ENCODE measurements at regions not wholly inside any gene's neighbourhood (a gene's known extent, or its start where the extent isn't known, plus 50 kb on each side); places are given as distances from the start of the nearest gene placed in this dataset.

DNA sequence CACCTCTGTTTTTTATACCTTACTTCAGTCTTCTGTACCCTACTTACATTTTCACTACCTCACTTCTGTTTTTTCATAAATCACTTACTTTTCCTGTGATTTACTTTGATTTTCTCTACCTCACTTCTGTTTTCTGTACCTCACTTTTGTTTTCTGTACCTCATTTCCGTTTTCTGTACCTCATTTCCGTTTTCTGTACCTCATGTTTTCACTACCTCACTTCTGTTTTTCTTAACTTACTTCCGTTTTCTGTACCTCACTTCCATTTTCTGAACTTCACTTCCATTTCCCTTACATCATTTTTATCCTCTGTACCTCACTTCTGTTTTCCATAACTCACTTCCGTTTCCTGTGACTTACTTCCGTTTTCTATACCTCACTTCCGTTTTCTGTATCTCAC is 492.0 kb upstream of the AKR1E2 start (continued):
- TF ChIP-seq, protein P1, sequence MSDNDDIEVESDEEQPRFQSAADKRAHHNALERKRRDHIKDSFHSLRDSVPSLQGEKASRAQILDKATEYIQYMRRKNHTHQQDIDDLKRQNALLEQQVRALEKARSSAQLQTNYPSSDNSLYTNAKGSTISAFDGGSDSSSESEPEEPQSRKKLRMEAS (CRISPR knock-in tag; IDR thresholded peaks at IDR 0.05), result no peak
- TF ChIP-seq, protein P2, sequence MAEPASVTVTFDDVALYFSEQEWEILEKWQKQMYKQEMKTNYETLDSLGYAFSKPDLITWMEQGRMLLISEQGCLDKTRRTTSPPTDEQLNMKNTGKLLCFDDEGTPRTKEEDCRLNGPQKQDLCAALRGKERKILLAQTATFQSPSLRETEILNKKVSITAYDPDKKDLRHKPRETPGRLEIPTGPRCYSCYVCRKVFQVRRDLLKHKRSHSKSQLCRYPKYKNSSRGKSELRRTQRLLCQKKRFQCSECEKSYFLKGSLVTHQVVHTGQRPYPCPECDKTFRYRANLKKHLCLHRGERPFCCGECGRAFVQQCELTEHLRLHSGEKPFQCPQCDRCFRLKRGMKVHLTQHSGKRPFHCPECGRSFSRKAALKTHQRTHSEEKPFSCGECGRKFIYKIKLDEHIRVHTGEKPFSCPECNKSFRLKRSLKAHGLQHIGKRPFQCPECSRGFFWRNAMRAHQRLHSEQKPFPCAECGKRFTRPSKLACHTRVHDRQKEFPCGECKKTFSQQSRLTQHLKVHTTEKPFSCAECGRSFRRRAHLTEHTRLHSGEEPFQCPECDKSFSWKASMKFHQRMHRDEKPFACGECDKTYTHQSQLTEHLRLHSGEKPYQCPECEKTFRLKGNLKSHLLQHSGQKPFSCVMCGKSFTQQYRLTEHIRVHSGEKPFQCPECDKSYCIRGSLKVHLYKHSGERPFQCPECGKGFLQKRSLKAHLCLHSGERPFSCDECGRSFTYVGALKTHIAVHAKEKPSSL (CRISPR knock-in tag; conservative IDR thresholded peaks at IDR 0.05), result no peak
- no peak for TF ChIP-seq ZNF416 (CRISPR knock-in tag; IDR thresholded peaks at IDR 0.05)
- no peak for TF ChIP-seq SMAD4 (CRISPR knock-in tag; IDR thresholded peaks at IDR 0.05)

DNA sequence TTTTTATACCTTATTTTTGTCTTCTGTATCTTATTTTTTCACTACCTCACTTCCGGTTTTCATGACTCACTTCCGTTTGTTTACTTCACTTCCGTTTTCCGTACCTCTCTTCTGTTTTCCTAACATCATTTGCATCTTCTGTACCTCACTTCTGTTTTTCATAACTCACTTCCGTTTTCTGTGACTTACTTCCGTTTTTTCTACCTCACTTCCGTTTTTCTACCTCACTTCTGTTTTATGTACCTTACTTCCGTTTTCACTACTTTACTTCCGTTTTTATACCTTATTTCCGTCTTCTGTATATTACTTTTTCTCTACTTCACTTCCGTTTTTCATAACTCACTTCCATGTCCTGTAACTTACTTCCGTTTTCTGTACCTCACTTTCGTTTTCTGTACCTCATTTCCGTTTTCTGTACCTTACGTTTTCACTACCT is 492.5 kb upstream of the AKR1E2 start:
- Mint-ChIP-seq H3K27me3 (ENCODE audit: low read depth) (no peaks in the 10 kb centered on the region), H3K4me3 (no peak overlapping the region), H3K27ac (no peak overlapping the region), H3K9me3 (no peaks in the 10 kb centered on the region), H3K4me1 (peaks cover 24% of the 10 kb centered on the region), H3K36me3 (no peaks in the 10 kb centered on the region)
- TF ChIP-seq ZNF416 (CRISPR knock-in tag; IDR thresholded peaks at IDR 0.05), result no peak
- TF ChIP-seq SP1 (CRISPR knock-in tag; conservative IDR thresholded peaks at IDR 0.05), result no peak
- TF ChIP-seq ZNF317 (CRISPR knock-in tag; IDR thresholded peaks at IDR 0.05; ENCODE audit: borderline replicate concordance, low read depth), result no peak
- no peak for TF ChIP-seq KAT7 (CRISPR knock-in tag; IDR thresholded peaks at IDR 0.05; ENCODE audit: borderline replicate concordance)
- POLR2A ChIA-PET, result no interaction called here
- CTCF ChIA-PET, result no interaction called here
- no peak for DNase-seq (ENCODE audit: low spot score)
- ATAC-seq, result no peak

DNA sequence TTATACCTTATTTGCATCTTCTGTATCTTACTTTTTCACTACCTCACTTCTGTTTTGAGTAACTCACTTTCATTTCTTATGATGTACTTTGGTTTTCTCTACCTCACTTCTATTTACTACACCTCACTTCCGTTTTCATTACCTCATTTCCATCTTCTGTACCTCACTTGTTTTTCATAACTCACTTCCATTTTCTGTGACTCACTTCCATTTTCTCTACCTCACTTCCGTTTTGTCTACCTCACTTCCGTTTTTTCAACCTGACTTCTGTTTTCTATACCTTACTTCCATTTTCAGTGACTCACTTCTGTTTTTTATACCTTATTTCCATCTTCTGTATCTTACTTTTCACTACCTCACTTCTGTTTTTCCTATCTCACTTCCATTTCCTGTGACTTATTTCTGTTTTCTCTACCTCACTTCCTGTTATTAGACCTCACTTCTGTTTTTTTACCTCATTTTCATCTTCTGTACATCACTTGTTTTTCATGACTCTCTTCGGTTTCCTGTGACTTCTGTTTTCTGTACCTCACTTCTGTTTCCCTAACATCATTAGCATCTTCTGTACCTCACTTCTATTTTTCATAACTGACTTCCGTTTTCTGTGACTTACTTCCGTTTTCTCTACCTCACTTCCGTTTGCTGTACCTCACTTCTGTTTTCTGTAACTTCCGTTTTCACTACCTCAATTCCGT is 493.1 kb upstream of the AKR1E2 start:
- no peak overlapping the region for H3K4me3 Mint-ChIP-seq
- CTCF ChIA-PET, result no interaction called here
- DNase-seq (ENCODE audit: low spot score) (no peak), ATAC-seq (no peak)
- TF ChIP-seq, protein P2 (CRISPR knock-in tag; conservative IDR thresholded peaks at IDR 0.05), result no peak
- TF ChIP-seq NR3C1 (CRISPR knock-in tag; conservative IDR thresholded peaks at IDR 0.05; ENCODE audit: low read depth) (no peak), EMX1 (CRISPR knock-in tag; IDR thresholded peaks at IDR 0.05) (no peak)
- TF ChIP-seq, protein P3, sequence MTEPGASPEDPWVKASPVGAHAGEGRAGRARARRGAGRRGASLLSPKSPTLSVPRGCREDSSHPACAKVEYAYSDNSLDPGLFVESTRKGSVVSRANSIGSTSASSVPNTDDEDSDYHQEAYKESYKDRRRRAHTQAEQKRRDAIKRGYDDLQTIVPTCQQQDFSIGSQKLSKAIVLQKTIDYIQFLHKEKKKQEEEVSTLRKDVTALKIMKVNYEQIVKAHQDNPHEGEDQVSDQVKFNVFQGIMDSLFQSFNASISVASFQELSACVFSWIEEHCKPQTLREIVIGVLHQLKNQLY (CRISPR knock-in tag; IDR thresholded peaks at IDR 0.05), result no peak
- no peak overlapping the region for H3K27ac Mint-ChIP-seq
- peaks cover 24% of the 10 kb centered on the region for H3K4me1 Mint-ChIP-seq
- H3K27me3 Mint-ChIP-seq (ENCODE audit: low read depth), result no peaks in the 10 kb centered on the region
- POLR2A ChIA-PET, result no interaction called here
- H3K36me3 Mint-ChIP-seq, result no peaks in the 10 kb centered on the region
- H3K9me3 Mint-ChIP-seq, result no peaks in the 10 kb centered on the region

DNA sequence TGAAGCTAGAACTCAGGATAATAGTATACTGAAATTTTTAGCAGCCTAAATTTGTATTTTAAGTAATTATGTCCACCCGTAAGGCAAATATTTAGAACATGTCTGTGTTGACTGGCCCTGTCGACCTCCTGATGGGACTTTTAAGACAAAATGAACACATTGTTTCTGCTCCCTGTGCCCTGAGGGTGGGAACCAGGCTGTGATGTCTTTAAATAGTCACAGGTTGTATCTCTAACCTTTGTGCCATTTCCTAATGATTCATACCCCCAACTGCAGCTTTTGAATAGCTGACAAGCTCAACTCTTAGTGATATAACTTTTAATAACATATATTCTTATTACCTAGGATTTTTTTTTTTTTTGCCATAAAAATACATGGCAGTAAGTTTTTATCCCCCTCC is 494.9 kb upstream of the AKR1E2 start:
- CTCF ChIA-PET, result no interaction called here
- Mint-ChIP-seq H3K27ac (no peak overlapping the region), H3K36me3 (no peaks in the 10 kb centered on the region), H3K4me3 (no peak overlapping the region), H3K9me3 (no peaks in the 10 kb centered on the region), H3K27me3 (ENCODE audit: low read depth) (no peaks in the 10 kb centered on the region), H3K4me1 (peaks cover 8% of the 10 kb centered on the region)
- DNase-seq (ENCODE audit: low spot score), result no peak
- no peak for ATAC-seq
- no peak for TF ChIP-seq SOX15 (CRISPR knock-in tag; IDR thresholded peaks at IDR 0.05)
- TF ChIP-seq FOXK1 (CRISPR knock-in tag; IDR thresholded peaks at IDR 0.05), result no peak
- no peak for TF ChIP-seq MXD4 (CRISPR knock-in tag; IDR thresholded peaks at IDR 0.05; ENCODE audit: borderline replicate concordance)
- TF ChIP-seq SMAD3 (CRISPR knock-in tag; IDR thresholded peaks at IDR 0.05; ENCODE audit: borderline replicate concordance), result no peak
- TF ChIP-seq ELF4 (CRISPR knock-in tag; IDR thresholded peaks at IDR 0.05; ENCODE audit: low read depth), result no peak
- no peak for TF ChIP-seq PRRX2 (CRISPR knock-in tag; IDR thresholded peaks at IDR 0.05)
- TF ChIP-seq NFATC4 (CRISPR knock-in tag; IDR thresholded peaks at IDR 0.05), result no peak
- TF ChIP-seq NR1H2 (CRISPR knock-in tag; IDR thresholded peaks at IDR 0.05), result no peak
- POLR2A ChIA-PET, result no interaction called here
